B cell (primary cell): ENCODE measurements at regions not wholly inside any gene's neighbourhood (a gene's known extent, or its start where the extent isn't known, plus 50 kb on each side); places are given as distances from the start of the nearest gene placed in this dataset.

Source experiments
- ATAC-seq: fragments of 200-7000 bp; cut with Tn5 transposase; one replicate; pipeline ENCODE4 v1.10.0; 2021; ENCODE audit warnings: low read depth, mild to moderate bottlenecking, moderate number of reproducible peaks, moderate library complexity
- CTCF ChIA-PET: fragments of 350-600 bp; sonication (Branson Sonifier 250); formaldehyde crosslinking; loops from one replicate; lab custom pipeline; 2021; ENCODE audit warnings: antibody characterized with exemption, inconsistent platforms; lab: Charles Lee
- POLR2A ChIA-PET: fragments of 350-600 bp; sonication (Branson Sonifier 250); formaldehyde crosslinking; loops from one replicate; lab custom pipeline; 2021; ENCODE audit warnings: antibody characterized with exemption; lab: Charles Lee
- DNase-seq: peaks from one replicate; pipeline ENCODE4 v3.0.0; 2013
- H2AFZ ChIP-seq: 2 replicates; pipeline ENCODE4 v1.6.1; 2012; ENCODE audit warnings: mild to moderate bottlenecking, low read depth, low read length; ENCODE audit not compliant: insufficient read depth, poor library complexity, severe bottlenecking
- H3K27ac ChIP-seq, 2 donors: 1 replicate in 1 of 2; 2 replicates in 1 of 2; pipeline ENCODE4 v1.5.1; 2012 to 2013; ENCODE audit warnings: low read length in 2 of 2, mild to moderate bottlenecking in 2 of 2, moderate library complexity in 1 of 2
- H3K27me3 ChIP-seq, 4 experiments: fragments of 200-600 bp in 1 of 4; sonication (generic) in 1 of 4; replicated peaks in 1 of 4; 1 replicate in 2 of 4; 2 replicates in 2 of 4; pipeline versions ENCODE4 v1.6.1 to v1.7.0; 2013 to 2016; ENCODE audit warnings: low read length in 3 of 4, mild to moderate bottlenecking in 2 of 4, mixed read lengths in 1 of 4, moderate library complexity in 1 of 4; ENCODE audit not compliant: insufficient read depth in 4 of 4, control insufficient read depth in 3 of 4; ENCODE audit errors: control extremely low read depth in 1 of 4
- H3K36me3 ChIP-seq, 2 experiments: replicated peaks in 1 of 2; 1 replicate in 1 of 2; 2 replicates in 1 of 2; pipeline versions ENCODE4 v1.6.1 to v1.7.1; 2013; ENCODE audit warnings: low read length in 1 of 2; ENCODE audit not compliant: insufficient read depth in 2 of 2, control insufficient read depth in 1 of 2; ENCODE audit errors: control extremely low read depth in 1 of 2, extremely low read depth in 1 of 2
- H3K4me1 ChIP-seq, 2 donors: fragments of 200-600 bp in 1 of 2; sonication (generic) in 1 of 2; 1 replicate in 1 of 2; 2 replicates in 1 of 2; pipeline versions ENCODE4 v1.5.1 to v1.6.1; 2013 to 2017; ENCODE audit warnings: low read length in 2 of 2; ENCODE audit not compliant: control insufficient read depth in 2 of 2, insufficient read depth in 2 of 2
- H3K4me2 ChIP-seq: replicated peaks from 2 replicates; pipeline ENCODE3; 2012; ENCODE audit warnings: mild to moderate bottlenecking, low read depth, low read length; ENCODE audit not compliant: poor library complexity, severe bottlenecking
- H3K4me3 ChIP-seq, 5 experiments: fragments of 200-600 bp in 1 of 5; sonication (generic) in 1 of 5; 1 replicate in 3 of 5; 2 replicates in 2 of 5; pipeline versions ENCODE4 v1.5.1 to v1.7.0; 2011 to 2016; ENCODE audit warnings: low read length in 4 of 5, mild to moderate bottlenecking in 4 of 5, low read depth in 2 of 5, control low read depth in 1 of 5, moderate library complexity in 1 of 5; ENCODE audit not compliant: insufficient read depth in 1 of 5; ENCODE audit errors: control extremely low read depth in 1 of 5, extremely low read depth in 1 of 5
- H3K79me2 ChIP-seq: fragments of 200-600 bp; sonication (generic); one replicate; pipeline ENCODE4 v1.6.0; 2016; ENCODE audit warnings: low read length; ENCODE audit not compliant: control insufficient read depth, insufficient read depth
- H3K9ac ChIP-seq: fragments of 200-600 bp; sonication (generic); 2 replicates; pipeline ENCODE4 v1.6.1; 2017; ENCODE audit warnings: mild to moderate bottlenecking, low read length, moderate library complexity
- H3K9me3 ChIP-seq, 3 donors: one replicate each; pipeline versions ENCODE4 v1.6.1 to v1.7.1; 2013; ENCODE audit warnings: low read length in 2 of 3; ENCODE audit not compliant: control insufficient read depth in 2 of 3, insufficient read depth in 1 of 3; ENCODE audit errors: control extremely low read depth in 1 of 3
- H4K20me1 ChIP-seq: 2 replicates; pipeline ENCODE4 v1.6.0; 2012; ENCODE audit warnings: mild to moderate bottlenecking, low read length; ENCODE audit not compliant: insufficient read depth, control insufficient read depth, poor library complexity, severe bottlenecking
- H3K27ac Mint-ChIP-seq: one replicate; pipeline ENCODE4 v1.8.0; 2021; ENCODE audit warnings: mixed read lengths
- H3K27me3 Mint-ChIP-seq: one replicate; pipeline ENCODE4 v1.8.0; 2021; ENCODE audit warnings: mixed read lengths
- H3K4me1 Mint-ChIP-seq: one replicate; pipeline ENCODE4 v1.8.0; 2021; ENCODE audit warnings: mixed read lengths
- H3K4me3 Mint-ChIP-seq: one replicate; pipeline ENCODE4 v1.8.0; 2021; ENCODE audit warnings: mixed read lengths
- H3K9me3 Mint-ChIP-seq: one replicate; pipeline ENCODE4 v1.8.0; 2022; ENCODE audit warnings: mixed read lengths; ENCODE audit not compliant: insufficient read depth
- EZH2 ChIP-seq: IDR thresholded peaks from 2 replicates; pipeline ENCODE4 v1.6.1; 2012; ENCODE audit warnings: borderline replicate concordance, low read depth, mild to moderate bottlenecking, moderate library complexity, low read length; ENCODE audit not compliant: insufficient read depth, poor library complexity, severe bottlenecking
- WGBS: methylation state at CpG from one replicate; pipeline ENCODE4 v1.1.5; 2013; ENCODE audit warnings: missing lambda C conversion rate; ENCODE audit not compliant: insufficient coverage; 5-methylcytosine and 5-hydroxymethylcytosine counted together
- intact Hi-C: fragments of 100-400 bp; cut with micrococcal nuclease; formaldehyde crosslinking; loops from one replicate; pipeline ENCODE4 v1.10.0; 2022
- TF ChIP-seq, protein P1 (sequence below): fragments of 200-600 bp; IDR thresholded peaks from one replicate; pipeline ENCODE4 v1.8.0; 2022; ENCODE audit warnings: antibody characterized with exemption, mild to moderate bottlenecking

- Histone ChIP-seq H3K79me2 (no peaks in the 10 kb centered on the region), H3K4me2 (no peak overlapping the region), H2AFZ (no peak overlapping the region), H3K9ac (no peak overlapping the region), H3K4me1 (no peaks in the 10 kb centered on the region), H3K27ac (no peak overlapping the region), H3K36me3 (no peaks in the 10 kb centered on the region), H3K4me3 (no peak overlapping the region), H4K20me1 (no peaks in the 10 kb centered on the region), H3K27me3 (peaks cover 0 to 5% (median 0%) of the 10 kb centered on the region in 4 experiments), H3K9me3 (no peaks in the 10 kb centered on the region)
- no peak overlapping the region for H3K27ac Mint-ChIP-seq
- no peaks in the 10 kb centered on the region for H3K9me3 Mint-ChIP-seq
- POLR2A ChIA-PET: no interaction called here
- no peak for DNase-seq
- ATAC-seq: no peak
- WGBS: 100% methylated on average over 1 of the region's 4 CpGs
- CTCF ChIA-PET: no interaction called here
- intact Hi-C loops: no loop called here
- TF ChIP-seq, protein P1, sequence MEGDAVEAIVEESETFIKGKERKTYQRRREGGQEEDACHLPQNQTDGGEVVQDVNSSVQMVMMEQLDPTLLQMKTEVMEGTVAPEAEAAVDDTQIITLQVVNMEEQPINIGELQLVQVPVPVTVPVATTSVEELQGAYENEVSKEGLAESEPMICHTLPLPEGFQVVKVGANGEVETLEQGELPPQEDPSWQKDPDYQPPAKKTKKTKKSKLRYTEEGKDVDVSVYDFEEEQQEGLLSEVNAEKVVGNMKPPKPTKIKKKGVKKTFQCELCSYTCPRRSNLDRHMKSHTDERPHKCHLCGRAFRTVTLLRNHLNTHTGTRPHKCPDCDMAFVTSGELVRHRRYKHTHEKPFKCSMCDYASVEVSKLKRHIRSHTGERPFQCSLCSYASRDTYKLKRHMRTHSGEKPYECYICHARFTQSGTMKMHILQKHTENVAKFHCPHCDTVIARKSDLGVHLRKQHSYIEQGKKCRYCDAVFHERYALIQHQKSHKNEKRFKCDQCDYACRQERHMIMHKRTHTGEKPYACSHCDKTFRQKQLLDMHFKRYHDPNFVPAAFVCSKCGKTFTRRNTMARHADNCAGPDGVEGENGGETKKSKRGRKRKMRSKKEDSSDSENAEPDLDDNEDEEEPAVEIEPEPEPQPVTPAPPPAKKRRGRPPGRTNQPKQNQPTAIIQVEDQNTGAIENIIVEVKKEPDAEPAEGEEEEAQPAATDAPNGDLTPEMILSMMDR: no peak
- TF ChIP-seq EZH2: no peak
- no peaks in the 10 kb centered on the region for H3K4me1 Mint-ChIP-seq
- no peak overlapping the region for H3K4me3 Mint-ChIP-seq
- H3K27me3 Mint-ChIP-seq: peaks cover 24% of the 10 kb centered on the region
Observed at GRCh38 chr20:40144581-40144980, 544.5 kb downstream of the MAFB start.

- no peak for ATAC-seq
- ChIA-PET CTCF (no interaction called here), POLR2A (no interaction called here)
- Mint-ChIP-seq H3K27me3 (peaks cover 17% of the 10 kb centered on the region), H3K27ac (no peak overlapping the region), H3K4me3 (no peak overlapping the region), H3K4me1 (no peaks in the 10 kb centered on the region), H3K9me3 (peaks cover 2% of the 10 kb centered on the region)
- H3K27me3 ChIP-seq: peaks cover 0 to 3% (median 0%) of the 10 kb centered on the region in 4 experiments
- TF ChIP-seq EZH2: no peak
- TF ChIP-seq, protein P1: no peak
- no peaks in the 10 kb centered on the region for H3K79me2 ChIP-seq
- no peaks in the 10 kb centered on the region for H4K20me1 ChIP-seq
- H3K4me2 ChIP-seq: no peak overlapping the region
- 33% methylated on average over 1 of the region's 1 CpG for WGBS
- no peak overlapping the region for H3K4me3 ChIP-seq
- no peak overlapping the region for H3K27ac ChIP-seq
- intact Hi-C loops: no loop called here
- no peaks in the 10 kb centered on the region for H3K36me3 ChIP-seq
- H3K9me3 ChIP-seq: no peaks in the 10 kb centered on the region
- DNase-seq: no peak
- no peak overlapping the region for H3K9ac ChIP-seq
- H3K4me1 ChIP-seq: no peaks in the 10 kb centered on the region
- H2AFZ ChIP-seq: no peak overlapping the region
Observed at GRCh38 chr20:40134176-40134575, 554.9 kb downstream of the MAFB start.
